ENCODE measurements at regions not wholly inside any gene's neighbourhood (a gene's known extent, or its start where the extent isn't known, plus 50 kb on each side); places are given as distances from the start of the nearest gene placed in this dataset.

- TF ChIP-seq, protein P1, sequence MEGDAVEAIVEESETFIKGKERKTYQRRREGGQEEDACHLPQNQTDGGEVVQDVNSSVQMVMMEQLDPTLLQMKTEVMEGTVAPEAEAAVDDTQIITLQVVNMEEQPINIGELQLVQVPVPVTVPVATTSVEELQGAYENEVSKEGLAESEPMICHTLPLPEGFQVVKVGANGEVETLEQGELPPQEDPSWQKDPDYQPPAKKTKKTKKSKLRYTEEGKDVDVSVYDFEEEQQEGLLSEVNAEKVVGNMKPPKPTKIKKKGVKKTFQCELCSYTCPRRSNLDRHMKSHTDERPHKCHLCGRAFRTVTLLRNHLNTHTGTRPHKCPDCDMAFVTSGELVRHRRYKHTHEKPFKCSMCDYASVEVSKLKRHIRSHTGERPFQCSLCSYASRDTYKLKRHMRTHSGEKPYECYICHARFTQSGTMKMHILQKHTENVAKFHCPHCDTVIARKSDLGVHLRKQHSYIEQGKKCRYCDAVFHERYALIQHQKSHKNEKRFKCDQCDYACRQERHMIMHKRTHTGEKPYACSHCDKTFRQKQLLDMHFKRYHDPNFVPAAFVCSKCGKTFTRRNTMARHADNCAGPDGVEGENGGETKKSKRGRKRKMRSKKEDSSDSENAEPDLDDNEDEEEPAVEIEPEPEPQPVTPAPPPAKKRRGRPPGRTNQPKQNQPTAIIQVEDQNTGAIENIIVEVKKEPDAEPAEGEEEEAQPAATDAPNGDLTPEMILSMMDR (optimal IDR thresholded peaks at IDR 0.05 in 1 of 3, IDR thresholded peaks at IDR 0.05 in 1 of 3, conservative IDR thresholded peaks at IDR 0.05 in 1 of 3; ENCODE audit: extremely low read depth in 1 of 3, insufficient read depth in 2 of 3, low read length in 3 of 3): no peak
- TF ChIP-seq EZH2 (IDR thresholded peaks at IDR 0.05; ENCODE audit: low read length): no peak
Measured at GRCh38 chr16:5205361-5206040, 107.9 kb upstream of the EEF2KMT start.

Measured in keratinocyte (primary cell).